Right atrium auricular region (tissue), 2 donors: ENCODE measurements at regions not wholly inside any gene's neighbourhood (a gene's known extent, or its start where the extent isn't known, plus 50 kb on each side); places are given as distances from the start of the nearest gene placed in this dataset.

Experiments used
- DNase-seq: peaks from one replicate; pipeline ENCODE4 v3.0.0-alpha.2; 2019; ENCODE audit warnings: low spot score
- H3K27ac ChIP-seq, 2 donors: fragments of 200-600 bp; sonication (generic); 1 replicate in 1 of 2; 2 replicates in 1 of 2; pipeline ENCODE4 v1.5.1; 2016 to 2019
- H3K27me3 ChIP-seq, 2 donors: fragments of 200-600 bp; sonication (generic); one replicate each; pipeline versions ENCODE4 v1.5.1 to v1.6.0; 2017 to 2019
- H3K36me3 ChIP-seq: fragments of 200-600 bp; sonication (generic); one replicate; pipeline ENCODE4 v1.5.1; 2016
- H3K4me1 ChIP-seq, 2 donors: fragments of 200-600 bp; sonication (generic); one replicate each; pipeline versions ENCODE4 v1.5.1 to v1.6.0; 2017 to 2019
- H3K4me3 ChIP-seq, 2 donors: fragments of 200-600 bp; sonication (generic); 1 replicate in 1 of 2; 2 replicates in 1 of 2; pipeline ENCODE4 v1.5.1; 2017 to 2019; ENCODE audit warnings: mild to moderate bottlenecking in 1 of 2, moderate library complexity in 1 of 2
- H3K9me3 ChIP-seq, 2 donors: fragments of 200-600 bp; sonication (generic); one replicate each; pipeline ENCODE4 v1.5.1; 2019
- TF ChIP-seq, protein P1 (sequence below), 2 donors: fragments of 200-600 bp; sonication (generic); IDR thresholded peaks; one replicate each; pipeline ENCODE4 v1.5.1; 2019; ENCODE audit warnings: antibody characterized with exemption in 2 of 2

- H3K27ac ChIP-seq, result no peak overlapping the region
- H3K9me3 ChIP-seq, result no peaks in the 10 kb centered on the region
- no peak overlapping the region for H3K4me3 ChIP-seq
- no peaks in the 10 kb centered on the region for H3K36me3 ChIP-seq
- H3K27me3 ChIP-seq, result no peaks in the 10 kb centered on the region
- TF ChIP-seq, protein P1, sequence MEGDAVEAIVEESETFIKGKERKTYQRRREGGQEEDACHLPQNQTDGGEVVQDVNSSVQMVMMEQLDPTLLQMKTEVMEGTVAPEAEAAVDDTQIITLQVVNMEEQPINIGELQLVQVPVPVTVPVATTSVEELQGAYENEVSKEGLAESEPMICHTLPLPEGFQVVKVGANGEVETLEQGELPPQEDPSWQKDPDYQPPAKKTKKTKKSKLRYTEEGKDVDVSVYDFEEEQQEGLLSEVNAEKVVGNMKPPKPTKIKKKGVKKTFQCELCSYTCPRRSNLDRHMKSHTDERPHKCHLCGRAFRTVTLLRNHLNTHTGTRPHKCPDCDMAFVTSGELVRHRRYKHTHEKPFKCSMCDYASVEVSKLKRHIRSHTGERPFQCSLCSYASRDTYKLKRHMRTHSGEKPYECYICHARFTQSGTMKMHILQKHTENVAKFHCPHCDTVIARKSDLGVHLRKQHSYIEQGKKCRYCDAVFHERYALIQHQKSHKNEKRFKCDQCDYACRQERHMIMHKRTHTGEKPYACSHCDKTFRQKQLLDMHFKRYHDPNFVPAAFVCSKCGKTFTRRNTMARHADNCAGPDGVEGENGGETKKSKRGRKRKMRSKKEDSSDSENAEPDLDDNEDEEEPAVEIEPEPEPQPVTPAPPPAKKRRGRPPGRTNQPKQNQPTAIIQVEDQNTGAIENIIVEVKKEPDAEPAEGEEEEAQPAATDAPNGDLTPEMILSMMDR (IDR thresholded peaks at IDR 0.05), result no peak
- DNase-seq, result no peak
- no peaks in the 10 kb centered on the region for H3K4me1 ChIP-seq
Observed at GRCh38 chr11:34731603-34732002, 110.7 kb downstream of the EHF start.

GRCh38 chr11:34730544-34731295, 109.8 kb downstream of the EHF start:
- Histone ChIP-seq H3K4me3 (no peak overlapping the region), H3K36me3 (no peaks in the 10 kb centered on the region), H3K4me1 (no peaks in the 10 kb centered on the region), H3K27ac (no peak overlapping the region), H3K27me3 (no peaks in the 10 kb centered on the region), H3K9me3 (no peaks in the 10 kb centered on the region)
- no peak for DNase-seq
- TF ChIP-seq, protein P1 (IDR thresholded peaks at IDR 0.05), result no peak

GRCh38 chr11:34728609-34729008, 107.7 kb downstream of the EHF start:
- H3K27me3 ChIP-seq, result no peaks in the 10 kb centered on the region
- no peaks in the 10 kb centered on the region for H3K36me3 ChIP-seq
- H3K4me3 ChIP-seq, result no peak overlapping the region
- TF ChIP-seq, protein P1 (IDR thresholded peaks at IDR 0.05), result no peak
- no peak overlapping the region for H3K27ac ChIP-seq
- DNase-seq, result no peak
- no peaks in the 10 kb centered on the region for H3K9me3 ChIP-seq
- H3K4me1 ChIP-seq, result no peaks in the 10 kb centered on the region

GRCh38 chr11:34727228-34727737, 106.4 kb downstream of the EHF start:
- Histone ChIP-seq H3K4me3 (no peak overlapping the region), H3K9me3 (no peaks in the 10 kb centered on the region), H3K36me3 (no peaks in the 10 kb centered on the region), H3K27me3 (no peaks in the 10 kb centered on the region), H3K27ac (no peak overlapping the region), H3K4me1 (no peaks in the 10 kb centered on the region)
- TF ChIP-seq, protein P1 (IDR thresholded peaks at IDR 0.05), result no peak
- no peak for DNase-seq

DNA sequence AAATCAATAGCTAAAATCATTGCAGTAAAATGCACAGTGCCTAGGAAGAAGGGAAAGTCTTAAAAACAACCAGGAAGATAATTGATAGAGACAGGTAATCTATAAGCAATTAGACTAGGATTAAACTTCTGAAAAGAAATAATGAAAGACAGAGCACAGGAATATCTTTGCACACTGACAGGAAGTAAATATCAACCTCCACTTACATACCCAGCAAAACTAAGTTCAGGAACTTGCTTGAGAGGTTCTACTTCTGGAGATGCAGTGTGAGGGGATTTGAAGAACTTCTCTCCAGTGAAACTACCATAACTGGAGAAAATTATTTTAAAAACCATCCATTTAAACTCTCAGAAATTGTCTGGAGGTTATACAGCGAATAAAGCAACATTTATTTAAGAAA, 104.1 kb downstream of the EHF start:
- Histone ChIP-seq H3K4me3 (no peak overlapping the region), H3K9me3 (no peaks in the 10 kb centered on the region), H3K36me3 (no peaks in the 10 kb centered on the region), H3K4me1 (no peaks in the 10 kb centered on the region), H3K27me3 (no peaks in the 10 kb centered on the region), H3K27ac (no peak overlapping the region)
- no peak for DNase-seq
- TF ChIP-seq, protein P1 (IDR thresholded peaks at IDR 0.05), result no peak

- no peaks in the 10 kb centered on the region for H3K4me1 ChIP-seq
- TF ChIP-seq, protein P1 (IDR thresholded peaks at IDR 0.05), result no peak
Observed at GRCh38 chr11:34721646-34722045, 100.8 kb downstream of the EHF start.

More at GRCh38 chr11:34721646-34722045, 100.8 kb downstream of the EHF start:
- Histone ChIP-seq H3K27me3 (no peaks in the 10 kb centered on the region), H3K4me3 (no peak overlapping the region), H3K9me3 (no peaks in the 10 kb centered on the region), H3K27ac (no peak overlapping the region), H3K36me3 (no peaks in the 10 kb centered on the region)
- no peak for DNase-seq
